Keratinocyte (primary cell): ENCODE measurements at regions not wholly inside any gene's neighbourhood (a gene's known extent, or its start where the extent isn't known, plus 50 kb on each side); places are given as distances from the start of the nearest gene placed in this dataset.

Experiments used
- DNase-seq: peaks from one replicate; pipeline ENCODE4 v3.0.0-alpha.2; 2011; ENCODE audit warnings: low read depth, missing footprints, low spot score
- FAIRE-seq: peaks from 2 replicates; lab custom pipeline; 2011; peaks lifted over from hg19 to GRCh38; lab: Jason Lieb, UNC
- H2AFZ ChIP-seq: 2 replicates; pipeline ENCODE4 v1.6.0; 2012; ENCODE audit warnings: low read length, control low read depth, inconsistent platforms; ENCODE audit not compliant: control insufficient read depth
- H3K27ac ChIP-seq: 2 replicates; pipeline ENCODE4 v1.5.1; 2011; ENCODE audit warnings: low read length; ENCODE audit not compliant: control insufficient read depth, insufficient read depth
- H3K27me3 ChIP-seq: 3 replicates; pipeline ENCODE4 v1.6.0; 2011; ENCODE audit warnings: low read length; ENCODE audit not compliant: control insufficient read depth, insufficient read depth; ENCODE audit errors: extremely low read depth
- H3K36me3 ChIP-seq, 2 experiments: 2 replicates in 1 of 2; 3 replicates in 1 of 2; pipeline ENCODE4 v1.5.1; 2011; ENCODE audit warnings: low read length in 2 of 2, mild to moderate bottlenecking in 1 of 2; ENCODE audit not compliant: control insufficient read depth in 2 of 2, insufficient read depth in 2 of 2; ENCODE audit errors: extremely low read depth in 1 of 2
- H3K4me1 ChIP-seq: 3 replicates; pipeline ENCODE4 v1.5.1; 2011; ENCODE audit warnings: low read length; ENCODE audit not compliant: control insufficient read depth, insufficient read depth; ENCODE audit errors: extremely low read depth
- H3K4me2 ChIP-seq: 3 replicates; pipeline ENCODE4 v1.6.0; 2011; ENCODE audit warnings: low read depth, low read length; ENCODE audit not compliant: control insufficient read depth, insufficient read depth; ENCODE audit errors: extremely low read depth
- H3K4me3 ChIP-seq, 3 experiments: fragments of 200-600 bp in 1 of 3; sonication (generic) in 1 of 3; 2 replicates in 2 of 3; 3 replicates in 1 of 3; pipeline ENCODE4 v1.5.1; 2011 to 2016; ENCODE audit warnings: low read length in 3 of 3, mild to moderate bottlenecking in 3 of 3, control low read depth in 2 of 3, inconsistent platforms in 1 of 3, low read depth in 1 of 3, mixed read lengths in 1 of 3, mixed run types in 1 of 3, moderate library complexity in 1 of 3; ENCODE audit not compliant: control insufficient read depth in 2 of 3, insufficient read depth in 2 of 3; ENCODE audit errors: extremely low read depth in 1 of 3
- H3K79me2 ChIP-seq: 2 replicates; pipeline ENCODE4 v1.6.0; 2012; ENCODE audit warnings: low read length; ENCODE audit not compliant: control insufficient read depth, insufficient read depth
- H3K9ac ChIP-seq: 3 replicates; pipeline ENCODE4 v1.6.0; 2011; ENCODE audit warnings: low read length; ENCODE audit not compliant: control insufficient read depth, insufficient read depth; ENCODE audit errors: extremely low read depth
- H3K9me1 ChIP-seq: 3 replicates; pipeline ENCODE4 v1.6.0; 2011; ENCODE audit warnings: low read length; ENCODE audit not compliant: control insufficient read depth, insufficient read depth; ENCODE audit errors: extremely low read depth
- H3K9me3 ChIP-seq: 2 replicates; pipeline ENCODE4 v1.5.1; 2012; ENCODE audit warnings: low read depth, low read length; ENCODE audit not compliant: control insufficient read depth
- H4K20me1 ChIP-seq: 3 replicates; pipeline ENCODE4 v1.6.0; 2011; ENCODE audit warnings: low read length; ENCODE audit not compliant: control insufficient read depth, insufficient read depth; ENCODE audit errors: extremely low read depth
- CTCF ChIP-seq, 3 experiments: IDR thresholded peaks in 1 of 3; conservative IDR thresholded peaks in 1 of 3; optimal IDR thresholded peaks in 1 of 3; 2 replicates in 2 of 3; 3 replicates in 1 of 3; pipeline versions ENCODE3 to v1.5.1; 2011; ENCODE audit warnings: low read length in 3 of 3, mild to moderate bottlenecking in 3 of 3, moderate library complexity in 2 of 3, control low read depth in 1 of 3, inconsistent platforms in 1 of 3; ENCODE audit not compliant: insufficient read depth in 2 of 3; ENCODE audit errors: extremely low read depth in 1 of 3
- EZH2 ChIP-seq: IDR thresholded peaks from one replicate; pipeline ENCODE4 v1.6.1; 2012; ENCODE audit warnings: inconsistent platforms, mild to moderate bottlenecking, low read length, moderate library complexity
- dilution Hi-C: fragments of 300-500 bp; cut with MboI; formaldehyde crosslinking; loops from one replicate; pipeline ENCODE4 v1.7.0; 2020; ENCODE audit warnings: low sequenced_read_pairs; ENCODE audit not compliant: extremely low pct_ligation_motif_present

GRCh38 chr17:34816848-34817247, 144.4 kb downstream of the CCT6B start:
- H3K79me2 ChIP-seq = no peaks in the 10 kb centered on the region
- no peaks in the 10 kb centered on the region for H4K20me1 ChIP-seq
- H3K9me1 ChIP-seq = no peaks in the 10 kb centered on the region
- no peak for DNase-seq
- no peak overlapping the region for H2AFZ ChIP-seq
- TF ChIP-seq CTCF (optimal IDR thresholded peaks at IDR 0.05 in 1 of 3, IDR thresholded peaks at IDR 0.05 in 1 of 3, conservative IDR thresholded peaks at IDR 0.05 in 1 of 3; ENCODE audit: extremely low read depth in 1 of 3, insufficient read depth in 2 of 3, low read length in 3 of 3) (no peak), EZH2 (no peak)
- no peak overlapping the region for H3K27ac ChIP-seq
- dilution Hi-C loops = no loop called here
- no peak overlapping the region for H3K4me3 ChIP-seq
- no peak overlapping the region for H3K4me2 ChIP-seq
- H3K4me1 ChIP-seq = no peaks in the 10 kb centered on the region
- FAIRE-seq = no peak
- no peaks in the 10 kb centered on the region for H3K9me3 ChIP-seq
- H3K9ac ChIP-seq = no peak overlapping the region
- H3K36me3 ChIP-seq = no peaks in the 10 kb centered on the region
- H3K27me3 ChIP-seq = no peaks in the 10 kb centered on the region

- no peak overlapping the region for H3K9ac ChIP-seq
- no peaks in the 10 kb centered on the region for H3K27me3 ChIP-seq
- H3K9me1 ChIP-seq = no peaks in the 10 kb centered on the region
- no peak overlapping the region for H2AFZ ChIP-seq
- H4K20me1 ChIP-seq = no peaks in the 10 kb centered on the region
- H3K4me2 ChIP-seq = no peak overlapping the region
- no peak for TF ChIP-seq EZH2
- TF ChIP-seq CTCF (optimal IDR thresholded peaks at IDR 0.05 in 1 of 3, IDR thresholded peaks at IDR 0.05 in 1 of 3, conservative IDR thresholded peaks at IDR 0.05 in 1 of 3; ENCODE audit: extremely low read depth in 1 of 3, insufficient read depth in 2 of 3, low read length in 3 of 3) = no peak
- no peak for DNase-seq
- H3K4me1 ChIP-seq = no peaks in the 10 kb centered on the region
- H3K27ac ChIP-seq = no peak overlapping the region
- FAIRE-seq = no peak
- dilution Hi-C loops = no loop called here
- no peaks in the 10 kb centered on the region for H3K79me2 ChIP-seq
- H3K9me3 ChIP-seq = no peaks in the 10 kb centered on the region
- H3K36me3 ChIP-seq = no peaks in the 10 kb centered on the region
- no peak overlapping the region for H3K4me3 ChIP-seq
These were observed 148.0 kb downstream of the CCT6B start for GRCh38 chr17:34813290-34813689.
